Testis (tissue), 2 donors: ENCODE measurements at regions not wholly inside any gene's neighbourhood (a gene's known extent, or its start where the extent isn't known, plus 50 kb on each side); places are given as distances from the start of the nearest gene placed in this dataset.

ENCODE experiments used
- POLR2A ChIP-seq: fragments of 450-650 bp; IDR thresholded peaks from one replicate; pipeline ENCODE4 v1.6.1; 2017; ENCODE audit warnings: antibody characterized with exemption, mild to moderate bottlenecking, moderate library complexity
- TF ChIP-seq, protein P1 (sequence below), 3 experiments: fragments of 450-650 bp in 2 of 3; fragments of 200-600 bp in 1 of 3; sonication (generic) in 1 of 3; IDR thresholded peaks; one replicate each; pipeline ENCODE4 v1.5.1; 2016 to 2019; ENCODE audit warnings: antibody characterized with exemption in 3 of 3, mild to moderate bottlenecking in 2 of 3, moderate library complexity in 1 of 3

DNA sequence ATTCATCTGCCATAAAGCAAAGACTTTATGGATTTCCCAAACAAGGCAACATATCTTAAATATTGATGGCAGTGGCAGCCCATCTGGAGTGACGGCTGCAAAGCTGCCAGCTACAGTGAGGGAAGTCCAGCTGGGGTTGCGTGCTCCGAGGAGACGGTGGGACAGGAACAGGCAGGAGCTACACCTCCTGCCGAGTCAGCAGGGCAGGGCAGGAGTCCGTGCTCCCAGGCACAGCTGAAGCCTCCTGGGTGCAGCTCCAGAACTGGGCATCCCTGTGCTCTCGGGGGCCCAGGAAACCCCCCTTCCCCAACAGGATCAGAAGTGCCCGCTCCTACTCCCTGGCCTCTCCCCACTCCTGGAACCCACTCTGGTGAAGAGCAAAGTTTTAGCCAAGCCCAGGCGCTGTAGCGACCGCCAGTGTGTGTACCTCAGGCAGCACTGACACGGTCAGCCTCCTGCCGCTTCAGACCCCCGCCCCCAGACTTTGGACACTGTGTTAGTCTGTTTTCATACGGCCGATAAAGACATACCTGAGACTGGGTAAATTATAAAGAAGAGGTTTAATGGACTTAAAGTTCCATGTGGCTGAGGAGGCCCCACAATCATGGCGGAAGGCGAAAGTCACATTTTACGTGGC is 556.4 kb upstream of the CCDC54 start:
- TF ChIP-seq, protein P1, sequence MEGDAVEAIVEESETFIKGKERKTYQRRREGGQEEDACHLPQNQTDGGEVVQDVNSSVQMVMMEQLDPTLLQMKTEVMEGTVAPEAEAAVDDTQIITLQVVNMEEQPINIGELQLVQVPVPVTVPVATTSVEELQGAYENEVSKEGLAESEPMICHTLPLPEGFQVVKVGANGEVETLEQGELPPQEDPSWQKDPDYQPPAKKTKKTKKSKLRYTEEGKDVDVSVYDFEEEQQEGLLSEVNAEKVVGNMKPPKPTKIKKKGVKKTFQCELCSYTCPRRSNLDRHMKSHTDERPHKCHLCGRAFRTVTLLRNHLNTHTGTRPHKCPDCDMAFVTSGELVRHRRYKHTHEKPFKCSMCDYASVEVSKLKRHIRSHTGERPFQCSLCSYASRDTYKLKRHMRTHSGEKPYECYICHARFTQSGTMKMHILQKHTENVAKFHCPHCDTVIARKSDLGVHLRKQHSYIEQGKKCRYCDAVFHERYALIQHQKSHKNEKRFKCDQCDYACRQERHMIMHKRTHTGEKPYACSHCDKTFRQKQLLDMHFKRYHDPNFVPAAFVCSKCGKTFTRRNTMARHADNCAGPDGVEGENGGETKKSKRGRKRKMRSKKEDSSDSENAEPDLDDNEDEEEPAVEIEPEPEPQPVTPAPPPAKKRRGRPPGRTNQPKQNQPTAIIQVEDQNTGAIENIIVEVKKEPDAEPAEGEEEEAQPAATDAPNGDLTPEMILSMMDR (IDR thresholded peaks at IDR 0.05): no peak
- TF ChIP-seq POLR2A: no peak
